Fibroblast of peridontal ligament (primary cell): ENCODE measurements at regions not wholly inside any gene's neighbourhood (a gene's known extent, or its start where the extent isn't known, plus 50 kb on each side); places are given as distances from the start of the nearest gene placed in this dataset.
"Not testable (repeated sequence)": the region's sequence is repeated elsewhere in the genome, so short reads cannot be mapped to it uniquely, and the experiment has no call there.

Source experiments
- DNase-seq: peaks from one replicate; pipeline ENCODE4 v3.0.0-alpha.2; 2010; ENCODE audit errors: extremely low read depth

DNA sequence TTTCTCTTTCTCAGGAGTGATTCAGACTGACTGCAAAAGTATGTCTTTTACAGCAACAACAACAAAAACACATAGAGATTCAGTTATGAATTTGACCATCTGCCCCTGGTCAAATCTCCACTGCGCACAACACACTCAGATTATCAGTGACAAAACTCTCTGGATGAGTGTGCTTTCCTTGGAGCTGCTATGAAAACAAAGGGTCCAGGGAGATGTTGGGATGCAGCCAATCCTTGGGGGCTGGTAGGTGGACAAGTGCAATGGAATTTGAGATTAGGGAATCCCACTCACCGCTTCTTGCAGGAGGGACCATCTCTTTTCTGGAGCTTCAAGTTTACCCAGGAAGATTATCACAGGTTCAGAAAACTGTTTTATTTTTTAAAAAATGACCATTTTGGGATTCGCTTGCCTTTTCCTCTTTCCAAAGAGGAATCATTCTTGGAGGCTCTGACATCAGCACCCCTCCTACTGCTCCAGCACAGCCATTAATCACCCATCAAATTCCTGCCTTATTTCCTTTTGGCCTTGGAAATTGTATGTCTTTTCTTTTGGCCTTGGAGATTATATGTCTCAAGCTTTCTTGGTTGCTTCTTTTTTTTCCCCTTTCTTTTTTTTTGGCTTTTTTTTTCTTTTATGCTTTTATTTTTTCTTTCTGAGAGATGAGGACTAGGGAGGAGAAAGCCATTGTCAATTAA is 311.8 kb downstream of the TSHZ3 start:
- DNase-seq, result no peak

DNA sequence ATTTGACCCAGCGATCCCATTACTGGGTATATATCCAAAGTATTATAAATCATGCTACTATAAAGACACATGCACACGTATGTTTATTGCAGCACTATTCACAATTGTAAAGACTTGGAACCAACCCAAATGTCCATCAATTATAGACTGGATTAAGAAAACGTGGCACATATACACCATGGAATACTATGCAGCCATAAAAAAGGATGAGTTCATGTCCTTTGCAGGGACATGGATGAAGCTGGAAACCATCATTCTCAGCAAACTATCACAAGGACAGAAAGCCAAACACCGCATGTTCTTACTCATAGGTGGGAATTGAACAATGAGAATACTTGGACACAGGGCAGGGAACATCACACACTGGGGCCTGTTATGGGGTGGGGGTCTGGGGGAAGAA is 317.8 kb downstream of the TSHZ3 start:
- not testable (repeated sequence) for DNase-seq

DNA sequence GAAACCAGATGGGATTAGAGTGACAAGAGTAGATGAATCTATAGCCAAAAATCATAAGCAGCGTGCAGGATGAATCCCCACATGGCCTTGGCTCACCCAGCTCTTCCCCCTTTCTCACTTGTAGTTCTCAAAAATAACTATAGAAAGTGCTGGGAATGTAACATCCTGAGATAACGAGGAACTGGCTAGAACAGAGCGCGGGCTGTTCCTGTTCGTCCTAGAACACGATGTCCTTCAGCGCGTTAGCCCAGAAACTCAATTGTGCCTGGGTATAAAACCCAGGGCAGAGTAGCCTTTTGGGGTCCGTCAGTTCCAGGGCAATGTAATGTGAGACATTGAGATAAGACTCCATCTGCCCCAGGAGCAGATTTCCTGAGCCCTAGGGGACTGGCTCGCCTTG is 326.2 kb downstream of the TSHZ3 start:
- no peak for DNase-seq

DNA sequence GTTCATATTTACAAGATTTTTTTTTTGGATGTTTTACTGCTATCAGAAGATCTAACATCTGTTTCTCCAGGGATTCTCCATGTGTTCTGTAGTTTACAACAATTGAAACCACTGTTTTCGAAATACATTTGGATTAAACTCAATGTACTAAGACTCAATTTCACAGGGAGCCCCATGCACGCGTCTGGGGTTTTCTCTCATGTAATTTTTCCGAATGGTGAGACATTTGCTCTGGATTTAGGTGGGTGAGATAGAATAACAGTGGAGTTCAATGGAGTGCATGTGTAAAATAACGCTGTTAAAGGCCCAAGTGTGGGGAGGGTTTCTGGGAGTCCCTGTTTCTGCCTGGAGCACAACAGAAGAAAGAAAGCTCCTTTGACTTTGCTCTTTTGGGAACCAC is 330.3 kb downstream of the TSHZ3 start:
- no peak for DNase-seq

DNA sequence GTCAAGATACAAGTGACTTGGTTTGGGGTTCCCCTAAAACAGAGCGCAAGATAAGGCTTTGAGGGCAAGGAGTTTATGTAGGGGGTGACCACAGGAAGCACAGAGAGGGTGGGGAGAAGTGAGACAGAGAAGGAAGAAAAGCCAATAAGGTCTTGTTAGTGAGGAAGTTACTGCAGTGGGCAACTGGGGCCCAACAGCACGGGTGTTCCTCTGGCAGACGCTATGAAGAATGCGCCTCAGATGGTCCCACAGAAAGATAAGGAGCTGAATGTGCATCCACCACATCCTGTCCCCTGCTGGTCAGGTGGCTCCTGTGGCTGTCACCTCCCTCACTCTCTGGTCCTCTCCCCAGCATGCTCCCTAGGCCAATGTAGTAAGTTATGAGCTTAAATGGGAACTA is 333.5 kb downstream of the TSHZ3 start:
- DNase-seq, result no peak

DNA sequence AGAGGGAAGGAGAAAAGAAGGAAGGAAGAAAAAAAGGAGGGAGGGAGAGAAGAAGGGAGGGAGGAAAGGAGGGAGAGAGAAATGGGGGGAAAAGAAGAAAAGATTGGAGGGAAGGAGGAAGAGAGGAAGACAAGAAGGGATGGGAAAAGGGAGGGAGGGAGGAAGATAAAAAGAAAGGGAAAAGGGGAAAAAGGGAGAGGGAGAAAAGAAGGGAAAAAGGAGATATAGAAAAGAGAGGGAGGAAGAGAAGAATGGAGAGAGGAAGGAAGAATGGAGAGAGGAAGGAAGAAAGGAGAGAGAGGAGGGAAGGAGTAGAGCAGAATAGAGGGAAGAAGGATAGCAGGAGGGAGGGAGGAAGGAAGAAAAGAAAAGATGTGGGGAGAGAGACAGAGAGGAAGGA is 334.6 kb downstream of the TSHZ3 start:
- no peak for DNase-seq

DNA sequence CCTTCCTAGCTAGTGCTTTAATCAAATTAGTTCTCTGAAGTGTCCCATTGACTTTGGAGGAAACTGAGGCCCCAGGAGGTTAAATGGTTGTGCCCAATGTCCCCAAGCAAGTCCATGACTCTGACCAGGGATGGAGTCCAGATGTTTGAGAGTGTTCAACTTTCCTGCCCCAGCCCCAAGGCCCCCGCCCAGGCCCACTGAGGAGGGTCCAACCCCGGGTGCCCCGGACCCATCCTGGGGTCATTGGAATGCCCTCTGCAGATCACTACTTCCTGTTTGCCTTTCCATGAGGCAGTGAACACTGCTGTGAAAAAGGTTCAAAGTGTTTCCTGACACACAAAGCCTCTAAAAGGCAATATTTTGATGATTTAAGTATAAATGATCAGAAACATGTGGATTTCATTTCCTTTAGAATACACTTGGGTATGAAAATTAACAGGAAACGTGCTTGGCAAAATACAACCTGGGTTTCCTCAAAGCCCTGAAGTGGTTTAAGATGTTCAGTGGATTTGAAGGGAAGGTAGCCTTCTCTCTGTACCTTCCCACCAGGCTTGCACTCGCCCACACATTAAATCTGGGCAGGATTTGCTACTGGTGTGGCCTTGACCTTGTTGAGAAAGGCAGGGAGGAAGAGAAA is 335.7 kb downstream of the TSHZ3 start:
- DNase-seq, result no peak

DNA sequence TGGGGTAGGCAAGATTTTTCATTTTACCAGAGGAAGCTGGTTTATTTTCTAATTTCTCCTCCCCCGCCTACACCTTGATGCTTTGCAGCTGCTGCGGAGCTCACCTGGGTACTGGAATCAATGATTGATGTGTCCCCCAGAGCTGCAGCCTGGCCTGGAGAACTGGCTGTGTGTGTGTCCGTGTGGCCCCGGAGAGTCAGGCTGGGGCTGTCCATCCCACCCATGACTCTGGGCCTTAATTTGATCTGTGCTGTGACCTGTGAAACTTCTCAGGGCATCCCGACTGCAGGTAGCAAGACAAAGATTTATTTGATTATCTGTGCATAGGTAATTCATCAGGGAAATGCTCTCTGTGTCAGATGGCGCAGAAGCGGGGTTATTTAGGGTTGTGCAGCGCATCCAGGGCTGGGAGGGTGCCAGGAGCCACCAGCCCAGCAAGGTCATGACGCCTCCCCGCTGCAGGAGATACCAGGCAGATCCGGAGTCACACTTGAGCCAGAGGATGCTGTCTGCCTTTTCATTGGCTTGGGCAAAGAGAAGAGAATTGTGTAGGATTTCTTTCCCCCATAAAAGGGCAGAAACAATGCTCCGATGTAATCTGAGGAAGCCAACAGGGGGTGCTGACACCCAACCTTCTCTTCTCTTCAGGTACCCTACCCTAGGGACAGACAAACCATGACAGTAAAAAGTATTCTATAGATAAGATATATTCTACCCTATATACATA is 346.6 kb downstream of the TSHZ3 start:
- no peak for DNase-seq

DNA sequence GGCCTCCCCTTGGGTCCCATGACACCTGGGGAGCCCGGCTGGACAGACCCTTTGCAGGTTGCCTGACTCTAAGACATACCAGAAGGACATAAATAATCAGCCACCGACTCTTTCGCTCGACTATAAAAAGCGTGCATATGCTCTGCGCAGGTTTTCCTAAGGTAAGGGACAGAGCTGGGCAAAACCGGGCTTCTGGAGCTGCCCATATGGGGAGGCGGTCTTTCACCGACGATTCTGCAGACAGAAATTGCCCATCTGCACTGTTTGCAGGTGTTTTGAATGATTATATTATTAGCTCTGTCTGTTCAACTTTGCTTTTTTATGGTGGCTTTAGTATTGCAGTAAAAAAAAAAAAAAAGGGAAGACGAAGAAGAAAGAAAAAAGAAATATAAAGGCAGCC is 347.2 kb downstream of the TSHZ3 start:
- DNase-seq, result no peak

DNA sequence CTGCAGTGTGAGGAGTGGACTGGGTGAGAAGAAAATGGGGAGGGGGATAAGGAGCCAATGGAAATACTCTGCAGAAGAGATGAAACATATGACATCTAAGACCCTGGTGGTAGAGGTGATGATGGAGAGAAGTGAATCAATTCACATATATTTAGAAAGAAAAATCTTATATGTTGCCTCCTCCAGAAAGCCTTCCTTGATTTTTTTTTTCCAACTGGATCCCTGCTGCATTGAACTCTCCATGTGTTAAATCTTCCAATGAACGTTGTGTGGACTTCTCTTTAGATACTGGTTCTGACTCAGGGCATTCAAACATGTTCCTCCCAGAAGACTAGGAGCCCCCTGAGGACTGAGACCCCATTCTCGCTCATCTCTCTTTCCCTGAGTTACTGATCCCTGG is 348.3 kb downstream of the TSHZ3 start:
- DNase-seq, result no peak

DNA sequence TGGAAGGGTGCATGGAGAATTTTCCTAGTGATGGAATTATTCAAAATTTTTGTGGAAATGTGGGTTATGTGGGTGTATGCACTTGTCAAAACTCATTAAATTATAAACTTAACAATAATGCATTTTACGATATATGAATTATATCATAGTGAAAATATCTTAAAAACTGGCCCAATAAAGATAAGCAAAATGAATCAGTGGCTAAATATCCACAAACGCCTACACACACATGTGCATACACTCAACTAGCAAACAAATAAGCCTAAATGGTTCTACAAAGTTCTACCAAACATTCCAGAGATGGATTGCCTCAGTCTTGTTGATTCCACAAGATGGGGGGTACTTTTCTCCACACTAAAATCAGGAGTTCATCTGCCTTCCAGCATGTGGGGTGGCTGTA is 349.5 kb downstream of the TSHZ3 start:
- no peak for DNase-seq

DNA sequence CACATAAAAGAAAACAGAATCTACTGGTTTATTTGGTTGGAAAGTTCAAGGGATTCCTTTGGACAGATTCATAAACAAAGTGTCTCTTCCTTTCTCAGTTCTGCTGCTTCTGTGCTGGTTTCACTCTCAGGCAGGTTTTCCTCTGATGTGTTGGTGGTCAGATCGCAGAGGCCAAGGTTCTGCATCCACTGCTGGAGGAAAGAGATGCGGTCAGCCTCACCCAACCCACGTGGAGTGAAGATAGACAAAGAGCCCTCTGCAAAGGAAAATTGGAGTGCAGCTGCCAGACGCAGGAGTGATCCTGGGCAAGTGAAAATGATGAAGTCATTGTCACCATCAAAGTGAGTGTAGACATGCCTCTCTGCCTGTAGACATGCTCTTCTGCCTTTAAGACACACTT is 352.0 kb downstream of the TSHZ3 start:
- DNase-seq, result no peak

DNA sequence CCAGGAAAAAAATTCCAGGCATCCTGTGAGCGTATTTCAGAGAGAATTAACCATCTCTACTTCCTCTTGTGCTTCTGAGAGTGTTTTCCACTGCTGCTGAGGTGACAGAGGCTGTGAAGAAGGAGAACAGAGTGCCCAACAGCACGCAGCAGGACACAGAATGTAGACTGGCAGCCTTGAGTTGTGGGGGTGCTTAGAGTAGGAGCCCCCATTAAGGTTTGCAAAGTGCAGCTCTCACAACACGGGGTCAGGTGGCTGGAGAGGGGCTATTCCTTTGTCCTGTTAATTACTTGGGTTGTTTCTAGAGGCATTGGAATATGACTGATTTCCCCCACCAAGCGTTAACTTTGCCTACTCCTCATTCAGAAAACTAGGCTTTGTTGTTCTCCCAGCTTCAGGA is 370.6 kb downstream of the TSHZ3 start:
- DNase-seq, result no peak

DNA sequence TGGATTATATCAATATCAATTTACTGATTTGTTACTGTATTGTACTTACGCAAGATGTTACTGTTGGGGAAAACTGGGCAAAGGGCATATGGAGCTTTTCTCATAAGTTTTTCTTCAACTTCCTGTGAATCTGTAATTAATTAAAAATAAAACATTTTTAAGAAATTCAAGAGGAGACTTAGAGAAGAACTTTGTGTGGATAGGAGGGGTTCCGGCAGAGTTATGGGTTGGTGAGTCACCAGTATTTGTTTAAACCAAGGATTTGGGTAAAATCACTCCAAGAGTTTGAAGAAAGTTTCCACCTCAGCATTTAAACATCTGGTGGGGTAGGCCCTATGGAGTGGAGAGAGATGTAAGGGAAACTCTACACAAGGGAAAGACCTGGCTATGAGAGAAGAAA is 379.6 kb downstream of the TSHZ3 start:
- DNase-seq, result peak; percentile 1

DNA sequence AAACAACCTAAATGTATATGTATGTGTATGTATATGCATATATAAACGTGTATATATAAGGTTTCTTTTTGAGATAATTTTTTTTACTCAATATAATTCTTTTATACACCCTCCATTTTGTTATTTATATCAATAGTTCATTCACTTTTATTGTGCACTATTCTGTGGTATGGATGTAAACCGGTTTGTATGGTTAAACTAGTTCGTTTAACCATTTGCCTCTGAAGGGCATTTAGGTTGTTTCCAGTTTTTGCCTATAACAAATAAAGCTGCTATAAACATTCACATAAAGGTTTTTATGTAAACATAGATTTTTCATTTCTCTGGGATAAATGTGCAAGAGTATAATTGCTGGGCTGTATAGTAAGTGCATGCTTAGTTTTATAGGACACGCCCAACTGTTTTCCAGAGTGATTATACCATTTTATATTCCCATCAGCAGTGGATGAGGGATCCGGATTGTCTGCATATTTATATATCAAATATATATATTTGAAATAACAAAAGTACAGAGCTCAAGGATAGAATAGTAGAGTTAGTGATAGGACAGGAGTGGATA is 380.3 kb downstream of the TSHZ3 start:
- DNase-seq, result no peak

DNA sequence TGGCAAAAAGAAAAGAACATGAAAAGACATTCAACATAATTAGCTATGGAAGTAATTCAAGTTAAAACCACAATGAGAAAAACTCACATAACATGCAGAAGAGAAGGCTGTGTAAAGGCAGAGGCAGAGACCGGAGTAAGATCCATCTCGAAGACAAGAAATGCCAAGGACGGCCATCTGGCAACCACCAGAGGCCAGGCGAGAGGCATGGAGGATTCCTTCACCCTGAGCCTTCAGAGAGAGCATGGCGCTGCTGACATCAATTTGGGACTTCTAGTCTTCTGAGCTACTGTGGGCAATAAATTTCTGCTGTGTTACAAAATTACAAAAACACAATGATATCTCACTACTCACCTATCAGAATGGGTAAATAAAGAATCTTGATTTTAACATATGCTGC is 381.0 kb downstream of the TSHZ3 start:
- no peak for DNase-seq

DNA sequence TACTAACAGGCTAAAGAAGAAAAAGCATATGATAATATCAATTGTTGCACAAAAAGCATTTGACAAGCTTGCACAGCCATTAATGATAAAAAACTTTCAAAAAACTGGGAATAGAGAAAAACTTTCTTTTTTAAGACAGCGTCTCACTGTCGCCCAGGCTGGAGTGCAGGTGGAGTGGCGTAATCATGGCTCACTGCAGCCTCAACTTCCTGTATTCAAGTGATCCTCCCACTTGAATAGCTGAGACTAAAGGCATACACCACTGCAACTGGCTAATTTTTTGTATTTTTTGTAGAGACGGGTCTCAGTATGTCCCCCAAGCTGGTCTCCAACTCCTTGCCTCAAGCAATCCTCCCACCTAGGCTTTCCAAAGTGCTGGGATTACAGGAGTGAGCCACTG is 382.8 kb downstream of the TSHZ3 start:
- no peak for DNase-seq

DNA sequence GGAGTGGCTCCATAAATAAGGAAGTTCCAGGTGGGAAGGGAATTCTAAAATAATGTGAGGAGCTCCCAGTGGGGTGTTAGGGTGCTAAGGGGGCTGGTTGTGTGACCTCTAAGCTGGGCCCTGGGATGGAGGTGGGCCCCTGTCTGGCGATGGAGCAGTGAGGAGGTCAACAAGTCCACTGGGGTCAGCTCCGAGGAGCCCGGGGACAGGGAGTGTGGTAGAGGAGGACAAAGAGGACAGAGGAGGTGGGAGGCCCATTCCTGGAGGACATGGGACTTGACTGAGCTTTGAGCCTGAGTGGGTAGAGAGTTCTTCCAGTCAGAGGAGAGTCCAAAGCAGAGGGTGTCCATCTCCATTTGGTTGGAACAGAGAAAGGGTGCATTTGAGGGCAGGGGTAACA is 390.2 kb downstream of the TSHZ3 start:
- DNase-seq, result no peak

DNA sequence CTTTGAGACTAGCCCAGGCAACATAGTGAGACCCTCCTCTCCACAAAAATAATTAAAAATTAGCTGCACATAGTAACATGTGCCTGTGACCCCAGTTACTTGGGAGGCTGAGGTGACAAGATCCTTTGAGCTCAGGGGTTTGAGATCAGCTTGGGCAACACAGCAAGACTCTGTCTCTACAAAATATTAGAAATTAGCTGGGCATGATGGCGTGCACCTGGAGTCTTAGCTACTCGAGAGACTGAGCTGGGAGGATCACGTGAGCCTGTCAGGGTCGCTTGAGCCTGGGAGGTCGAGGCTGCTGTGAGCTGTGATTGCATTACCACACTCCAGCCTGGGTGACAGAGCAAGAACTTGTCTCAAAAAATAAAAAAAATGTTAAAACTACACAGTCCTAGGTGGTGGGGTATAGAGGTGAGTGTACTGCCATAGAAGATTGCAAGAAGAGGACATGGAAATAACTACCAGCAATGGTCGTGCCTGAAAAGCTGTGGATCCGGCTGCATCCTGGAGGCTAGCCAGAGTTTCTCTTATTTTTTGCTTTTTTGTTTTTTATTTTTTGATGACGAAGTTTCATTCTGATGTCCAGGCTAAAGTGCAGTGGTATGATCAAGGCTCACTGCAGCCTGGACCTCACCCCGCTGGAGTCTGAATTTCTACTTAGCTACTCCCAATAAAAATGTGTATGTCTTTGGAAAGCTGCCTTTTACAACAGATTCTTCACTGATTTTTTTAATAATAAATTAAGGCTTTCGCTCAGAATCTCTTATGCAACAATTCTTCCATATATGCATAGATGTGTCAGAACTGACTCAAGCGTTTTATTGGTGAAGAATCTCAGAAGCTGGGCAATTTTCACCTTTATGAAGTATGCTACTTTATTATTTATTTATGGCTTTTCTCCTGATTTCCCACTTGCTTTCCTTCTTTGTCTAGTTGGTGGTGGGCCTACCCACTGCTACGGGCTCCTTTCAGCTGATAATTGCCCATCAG is 393.8 kb downstream of the TSHZ3 start:
- no peak for DNase-seq

DNA sequence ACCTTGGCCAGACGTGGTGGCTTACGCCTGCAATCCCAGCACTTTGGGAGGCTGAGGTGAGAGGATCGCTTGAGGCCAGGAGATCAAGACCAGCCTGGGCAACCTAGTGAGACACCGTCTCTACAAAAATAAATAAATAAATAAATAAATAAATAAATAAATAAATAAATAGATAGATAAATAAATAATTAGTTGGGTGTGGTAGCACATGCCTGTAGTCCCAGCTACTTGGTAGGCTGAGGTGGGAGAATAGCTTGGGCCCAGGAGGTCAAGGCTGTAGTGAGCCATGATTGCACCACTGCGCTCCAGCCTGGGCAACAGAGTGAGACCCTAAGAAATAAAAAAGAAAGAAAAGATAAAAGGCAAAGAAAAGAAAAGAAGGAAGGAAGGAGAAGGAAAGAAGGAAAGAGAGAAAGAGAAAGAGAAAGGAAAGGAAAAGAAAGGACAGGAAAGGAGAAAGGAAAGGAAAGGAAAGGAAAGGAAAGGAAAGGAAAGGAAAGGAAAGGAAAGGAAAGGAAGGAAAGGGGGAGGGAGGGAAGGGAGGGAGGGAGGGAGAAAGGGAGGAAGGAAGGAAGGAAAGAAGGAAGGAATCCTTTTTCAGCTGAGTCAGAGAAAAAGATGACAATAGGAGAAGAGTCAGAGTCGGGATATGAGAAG is 404.8 kb downstream of the TSHZ3 start:
- DNase-seq, result not testable (repeated sequence)
